ENCODE measurements at regions not wholly inside any gene's neighbourhood (a gene's known extent, or its start where the extent isn't known, plus 50 kb on each side); places are given as distances from the start of the nearest gene placed in this dataset.

- ChIA-PET CTCF (interaction anchor here (0.7 to 10.3 kb wide), 39 partner anchors 9 to 1238 kb away, joined by 3 to 83 read pairs (median 3); no protein-coding TSS in a partner anchor), POLR2A (no interaction called here)
- H3K4me3 ChIP-seq, result no peak overlapping the region
- ATAC-seq (peak; percentile 55 to 84; a peak in 4 of 6 replicates), DNase-seq (ENCODE audit: low read depth in 1 of 2, low spot score in 1 of 2) (peak; percentile 59 to 64), FAIRE-seq (peak; percentile 98)
- no peaks in the 10 kb centered on the region for H3K4me1 ChIP-seq
- no peak overlapping the region for H3K27ac ChIP-seq
- H3K4me2 ChIP-seq, result no peak overlapping the region
- H3K9me3 ChIP-seq, result 0 out of 3 replicates have a peak, but pooled peaks cover 3% of the 10 kb centered on the region
- TF ChIP-seq RNF2 (IDR thresholded peaks at IDR 0.05; ENCODE audit: borderline replicate concordance, low read depth) (no peak), HOXA7 (CRISPR knock-in tag; IDR thresholded peaks at IDR 0.05) (no peak), TP53 (CRISPR knock-in tag; IDR thresholded peaks at IDR 0.05) (no peak), RAD21 (conservative IDR thresholded peaks at IDR 0.05 in 1 of 2, IDR thresholded peaks at IDR 0.05 in 1 of 2) (peak; percentile 67 to 72), KDM1A (IDR thresholded peaks at IDR 0.05; ENCODE audit: low read depth) (no peak), SMC3 (IDR thresholded peaks at IDR 0.05) (peak; percentile 78), MAZ (IDR thresholded peaks at IDR 0.05; ENCODE audit: borderline replicate concordance, low read depth, low read length) (no peak)
- TF ChIP-seq, protein P1, sequence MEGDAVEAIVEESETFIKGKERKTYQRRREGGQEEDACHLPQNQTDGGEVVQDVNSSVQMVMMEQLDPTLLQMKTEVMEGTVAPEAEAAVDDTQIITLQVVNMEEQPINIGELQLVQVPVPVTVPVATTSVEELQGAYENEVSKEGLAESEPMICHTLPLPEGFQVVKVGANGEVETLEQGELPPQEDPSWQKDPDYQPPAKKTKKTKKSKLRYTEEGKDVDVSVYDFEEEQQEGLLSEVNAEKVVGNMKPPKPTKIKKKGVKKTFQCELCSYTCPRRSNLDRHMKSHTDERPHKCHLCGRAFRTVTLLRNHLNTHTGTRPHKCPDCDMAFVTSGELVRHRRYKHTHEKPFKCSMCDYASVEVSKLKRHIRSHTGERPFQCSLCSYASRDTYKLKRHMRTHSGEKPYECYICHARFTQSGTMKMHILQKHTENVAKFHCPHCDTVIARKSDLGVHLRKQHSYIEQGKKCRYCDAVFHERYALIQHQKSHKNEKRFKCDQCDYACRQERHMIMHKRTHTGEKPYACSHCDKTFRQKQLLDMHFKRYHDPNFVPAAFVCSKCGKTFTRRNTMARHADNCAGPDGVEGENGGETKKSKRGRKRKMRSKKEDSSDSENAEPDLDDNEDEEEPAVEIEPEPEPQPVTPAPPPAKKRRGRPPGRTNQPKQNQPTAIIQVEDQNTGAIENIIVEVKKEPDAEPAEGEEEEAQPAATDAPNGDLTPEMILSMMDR (IDR thresholded peaks at IDR 0.05), result peak; percentile 79
- WGBS (ENCODE audit: missing lambda C conversion rate), result 5% methylated on average over 8 of the region's 8 CpGs
These were observed 50.6 kb upstream of the UQCRFS1 start for GRCh38 chr19:29263305-29264135.

- no peak overlapping the region for H3K4me2 ChIP-seq
- POLR2A ChIA-PET, result no interaction called here
- no peak for FAIRE-seq
- H3K27ac ChIP-seq, result no peak overlapping the region
- no peak for DNase-seq (ENCODE audit: low read depth in 1 of 2, low spot score in 1 of 2)
- H3K9me3 ChIP-seq, result 0 out of 3 replicates have a peak, but pooled peaks cover 3% of the 10 kb centered on the region
- TF ChIP-seq, protein P2, sequence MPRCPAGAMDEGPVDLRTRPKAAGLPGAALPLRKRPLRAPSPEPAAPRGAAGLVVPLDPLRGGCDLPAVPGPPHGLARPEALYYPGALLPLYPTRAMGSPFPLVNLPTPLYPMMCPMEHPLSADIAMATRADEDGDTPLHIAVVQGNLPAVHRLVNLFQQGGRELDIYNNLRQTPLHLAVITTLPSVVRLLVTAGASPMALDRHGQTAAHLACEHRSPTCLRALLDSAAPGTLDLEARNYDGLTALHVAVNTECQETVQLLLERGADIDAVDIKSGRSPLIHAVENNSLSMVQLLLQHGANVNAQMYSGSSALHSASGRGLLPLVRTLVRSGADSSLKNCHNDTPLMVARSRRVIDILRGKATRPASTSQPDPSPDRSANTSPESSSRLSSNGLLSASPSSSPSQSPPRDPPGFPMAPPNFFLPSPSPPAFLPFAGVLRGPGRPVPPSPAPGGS (IDR thresholded peaks at IDR 0.05), result no peak
- TF ChIP-seq EHMT2 (IDR thresholded peaks at IDR 0.05; ENCODE audit: low read depth) (no peak), RFX5 (IDR thresholded peaks at IDR 0.05) (no peak), MAX (IDR thresholded peaks at IDR 0.05) (no peak), GATA3 (IDR thresholded peaks at IDR 0.05; ENCODE audit: borderline replicate concordance) (no peak), HES2 (IDR thresholded peaks at IDR 0.05) (no peak), MAZ (IDR thresholded peaks at IDR 0.05; ENCODE audit: borderline replicate concordance, low read depth, low read length) (no peak)
- TF ChIP-seq, protein P1 (IDR thresholded peaks at IDR 0.05), result no peak
- no peak overlapping the region for H3K4me3 ChIP-seq
- no peak for ATAC-seq
- WGBS (ENCODE audit: missing lambda C conversion rate), result 35% methylated on average over 7 of the region's 7 CpGs
- no peaks in the 10 kb centered on the region for H3K4me1 ChIP-seq
- CTCF ChIA-PET, result interaction anchor here (0.7 to 10.3 kb wide), 8 partner anchors 10 to 226 kb away, joined by 3 to 83 read pairs (median 3); no protein-coding TSS in a partner anchor
These were observed 51.9 kb upstream of the UQCRFS1 start for GRCh38 chr19:29264897-29265296.

DNA sequence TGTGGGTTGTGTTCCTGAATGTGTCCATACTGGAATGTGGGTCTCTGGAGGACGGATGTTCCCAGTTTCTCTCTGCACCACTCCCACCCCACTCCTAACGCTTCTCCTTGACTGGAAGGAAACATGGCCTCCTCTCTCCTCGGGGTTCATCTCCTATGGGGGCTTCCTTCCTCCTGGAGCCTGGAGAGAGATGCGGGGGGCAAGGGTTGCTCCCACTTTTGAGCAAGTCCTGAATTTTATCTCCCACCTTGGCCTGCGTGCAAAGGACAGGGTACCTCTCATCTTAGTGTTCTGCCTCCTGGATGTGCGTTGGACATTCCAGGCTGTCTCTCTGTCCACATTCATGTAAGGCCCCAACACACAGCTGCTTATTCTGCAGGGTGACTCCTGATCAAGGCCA is 52.5 kb upstream of the UQCRFS1 start:
- 6% methylated on average over 6 of the region's 6 CpGs for WGBS (ENCODE audit: missing lambda C conversion rate)
- Histone ChIP-seq H3K4me2 (no peak overlapping the region), H3K4me1 (no peaks in the 10 kb centered on the region), H3K27ac (no peak overlapping the region), H3K9me3 (0 out of 3 replicates have a peak, but pooled peaks cover 3% of the 10 kb centered on the region), H3K4me3 (no peak overlapping the region)
- no peak for DNase-seq (ENCODE audit: low read depth in 1 of 2, low spot score in 1 of 2)
- no peak for TF ChIP-seq CBX8 (IDR thresholded peaks at IDR 0.05)
- TF ChIP-seq POLR2A (IDR thresholded peaks at IDR 0.05; ENCODE audit: low read length), result no peak
- TF ChIP-seq ATOH8 (CRISPR knock-in tag; IDR thresholded peaks at IDR 0.05; ENCODE audit: low read depth), result no peak
- no peak for TF ChIP-seq KDM1A (IDR thresholded peaks at IDR 0.05; ENCODE audit: low read depth)
- TF ChIP-seq GATA3 (IDR thresholded peaks at IDR 0.05; ENCODE audit: borderline replicate concordance), result no peak
- TF ChIP-seq CHD2 (IDR thresholded peaks at IDR 0.05; ENCODE audit: low read length, partially characterized antibody), result no peak
- no peak for TF ChIP-seq SREBF2 (IDR thresholded peaks at IDR 0.05)
- no peak for TF ChIP-seq FOSL2 (IDR thresholded peaks at IDR 0.05)
- TF ChIP-seq FOSL2 (CRISPR knock-in tag; IDR thresholded peaks at IDR 0.05), result no peak
- no peak for FAIRE-seq
- ChIA-PET POLR2A (no interaction called here), CTCF (interaction anchor here (0.7 to 10.3 kb wide), 6 partner anchors 10 to 227 kb away, joined by 3 to 83 read pairs (median 3); no protein-coding TSS in a partner anchor)
- no peak for ATAC-seq

Data from A549 (cell line).